Activated naive CD4-positive, alpha-beta T cell treated with anti-CD3 and anti-CD28 coated beads, Interleukin-2, amount 10 ng/mL, durations not matched to agents 7 days and 5 days (primary cell): ENCODE measurements at regions not wholly inside any gene's neighbourhood (a gene's known extent, or its start where the extent isn't known, plus 50 kb on each side); places are given as distances from the start of the nearest gene placed in this dataset.

ENCODE experiments used
- CTCF ChIA-PET: fragments of 350-600 bp; sonication (Branson Sonifier 250); formaldehyde crosslinking; loops from one replicate; lab custom pipeline; 2021; ENCODE audit warnings: antibody characterized with exemption; lab: Charles Lee
- DNase-seq: peaks from one replicate; pipeline ENCODE4 v3.0.0-alpha.2; 2020
- H3K27ac Mint-ChIP-seq: one replicate; pipeline ENCODE4 v1.8.0; 2021; ENCODE audit warnings: mild to moderate bottlenecking, moderate library complexity, mixed read lengths
- H3K27me3 Mint-ChIP-seq: one replicate; pipeline ENCODE4 v1.8.0; 2021; ENCODE audit warnings: mild to moderate bottlenecking, mixed read lengths
- H3K36me3 Mint-ChIP-seq: one replicate; pipeline ENCODE4 v1.8.0; 2021; ENCODE audit warnings: mixed read lengths
- H3K4me1 Mint-ChIP-seq: one replicate; pipeline ENCODE4 v1.8.0; 2021; ENCODE audit warnings: mixed read lengths
- H3K4me3 Mint-ChIP-seq: one replicate; pipeline ENCODE4 v1.8.0; 2021; ENCODE audit warnings: mild to moderate bottlenecking, moderate library complexity, mixed read lengths
- H3K9me3 Mint-ChIP-seq: one replicate; pipeline ENCODE4 v1.8.0; 2021; ENCODE audit warnings: mixed read lengths

DNA sequence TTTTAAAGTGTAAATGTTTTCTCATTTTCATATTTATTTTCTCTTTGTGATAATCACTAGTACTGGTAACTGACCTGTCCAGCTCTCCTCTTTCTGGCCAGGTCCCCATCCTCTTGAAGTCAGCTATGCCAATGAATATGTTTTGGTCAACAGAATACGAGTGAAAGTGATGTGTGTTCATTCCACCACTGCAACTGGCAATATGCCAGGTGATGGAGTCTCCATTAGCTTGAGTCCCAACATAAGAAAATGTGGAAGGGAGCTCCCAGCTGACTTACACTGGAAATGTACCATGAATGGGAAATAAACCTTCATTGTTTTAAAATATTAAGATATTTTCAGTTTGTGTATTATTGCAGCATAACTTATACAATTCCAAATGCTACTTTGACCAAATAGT is 75.8 kb downstream of the CCDC34 start:
- CTCF ChIA-PET = interaction anchor here (1.1 kb wide), 1 partner anchor 9 kb away, joined by 3 read pairs; no protein-coding TSS in a partner anchor
- H3K9me3 Mint-ChIP-seq = peaks cover 12% of the 10 kb centered on the region
- no peaks in the 10 kb centered on the region for H3K4me1 Mint-ChIP-seq
- DNase-seq = no peak
- H3K27ac Mint-ChIP-seq = no peak overlapping the region
- no peaks in the 10 kb centered on the region for H3K36me3 Mint-ChIP-seq
- H3K4me3 Mint-ChIP-seq = no peak overlapping the region
- no peaks in the 10 kb centered on the region for H3K27me3 Mint-ChIP-seq

DNA sequence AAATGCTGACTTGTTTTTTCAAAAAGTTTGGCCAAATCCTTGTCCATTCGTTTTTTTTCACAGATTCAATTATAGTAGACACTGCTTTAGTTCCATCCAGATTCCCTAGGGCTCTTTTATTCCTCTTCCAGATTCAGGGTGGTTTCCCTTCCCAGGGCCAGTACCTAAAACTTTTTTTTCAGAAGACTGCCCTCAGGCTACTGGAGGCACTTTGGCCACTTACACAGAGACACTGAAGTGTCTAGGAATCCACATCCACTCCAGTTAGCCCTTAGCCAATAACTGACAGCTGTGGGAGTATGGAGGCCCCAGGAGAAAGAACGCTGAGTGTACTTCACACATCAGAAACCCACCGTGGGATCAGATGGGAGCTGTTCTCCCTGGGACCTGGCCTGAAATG is 77.3 kb downstream of the CCDC34 start:
- CTCF ChIA-PET = no interaction called here
- H3K4me1 Mint-ChIP-seq = no peaks in the 10 kb centered on the region
- H3K4me3 Mint-ChIP-seq = no peak overlapping the region
- H3K36me3 Mint-ChIP-seq = no peaks in the 10 kb centered on the region
- H3K27ac Mint-ChIP-seq = no peak overlapping the region
- peaks cover under 1% of the 10 kb centered on the region for H3K9me3 Mint-ChIP-seq
- no peaks in the 10 kb centered on the region for H3K27me3 Mint-ChIP-seq
- no peak for DNase-seq

DNA sequence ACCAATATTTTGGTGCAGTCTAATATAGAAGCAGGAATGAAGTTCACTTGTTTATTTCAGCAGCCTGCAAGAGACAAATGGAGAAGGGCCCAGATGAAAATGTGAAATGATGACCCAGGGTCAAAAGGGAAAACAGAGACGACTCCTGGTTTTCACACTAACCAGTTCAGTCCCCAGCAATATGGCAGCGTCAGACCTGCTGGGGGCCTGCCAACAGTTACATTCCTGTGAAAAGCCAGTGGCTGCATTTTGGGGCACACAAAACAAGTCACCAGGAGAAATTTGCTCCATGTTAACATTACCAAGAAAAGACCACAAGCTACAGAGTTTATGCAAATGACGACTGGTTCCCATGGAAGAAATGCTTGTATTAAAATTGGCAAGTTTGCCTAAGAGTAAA is 80.2 kb downstream of the CCDC34 start:
- H3K36me3 Mint-ChIP-seq = no peaks in the 10 kb centered on the region
- CTCF ChIA-PET = no interaction called here
- no peaks in the 10 kb centered on the region for H3K9me3 Mint-ChIP-seq
- H3K4me3 Mint-ChIP-seq = no peak overlapping the region
- DNase-seq = no peak
- peaks cover 2% of the 10 kb centered on the region for H3K27me3 Mint-ChIP-seq
- no peak overlapping the region for H3K27ac Mint-ChIP-seq
- no peaks in the 10 kb centered on the region for H3K4me1 Mint-ChIP-seq

DNA sequence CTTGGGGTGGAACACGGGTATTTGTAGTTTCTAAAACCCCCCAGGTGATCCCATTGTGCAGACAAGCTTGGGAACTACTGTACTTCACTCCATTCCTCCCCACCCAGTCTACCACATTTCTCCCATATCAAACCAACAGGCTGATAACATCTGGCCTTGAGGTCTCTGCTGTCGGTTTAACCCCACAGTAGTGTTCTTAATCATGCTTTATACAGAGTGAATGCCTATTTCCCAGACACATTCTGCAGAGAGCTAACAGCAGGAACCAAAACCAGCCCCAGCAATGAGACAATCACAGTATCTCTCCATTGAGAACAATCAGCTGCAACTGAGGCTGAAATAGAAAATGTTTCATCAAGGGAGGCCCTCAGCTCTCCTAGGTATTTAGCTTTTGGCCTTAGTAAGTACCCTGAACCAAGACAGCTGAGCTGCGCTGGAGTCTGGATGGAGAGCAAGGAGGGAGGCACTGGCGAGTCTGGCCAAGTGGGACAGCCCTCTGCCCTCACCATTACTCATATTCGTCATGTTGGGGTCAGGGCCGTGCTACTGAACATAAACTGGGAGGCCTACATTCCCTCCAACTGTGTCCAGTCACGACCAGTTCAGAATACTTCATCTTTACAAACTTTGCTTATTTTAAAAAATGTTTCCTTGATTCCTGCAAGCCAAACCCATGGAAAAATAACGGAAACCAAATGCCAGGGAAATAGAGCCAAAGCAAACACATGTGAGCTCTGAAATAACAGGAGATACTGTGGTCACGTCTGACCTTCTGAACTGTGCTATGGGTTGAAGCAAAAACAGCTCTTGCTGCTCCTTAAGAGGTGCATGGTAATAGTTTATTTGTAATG is 81.0 kb downstream of the CCDC34 start:
- H3K27me3 Mint-ChIP-seq = peaks cover 4% of the 10 kb centered on the region
- no peaks in the 10 kb centered on the region for H3K4me1 Mint-ChIP-seq
- no peaks in the 10 kb centered on the region for H3K36me3 Mint-ChIP-seq
- no peak for DNase-seq
- H3K4me3 Mint-ChIP-seq = no peak overlapping the region
- no peak overlapping the region for H3K27ac Mint-ChIP-seq
- no peaks in the 10 kb centered on the region for H3K9me3 Mint-ChIP-seq
- CTCF ChIA-PET = no interaction called here

DNA sequence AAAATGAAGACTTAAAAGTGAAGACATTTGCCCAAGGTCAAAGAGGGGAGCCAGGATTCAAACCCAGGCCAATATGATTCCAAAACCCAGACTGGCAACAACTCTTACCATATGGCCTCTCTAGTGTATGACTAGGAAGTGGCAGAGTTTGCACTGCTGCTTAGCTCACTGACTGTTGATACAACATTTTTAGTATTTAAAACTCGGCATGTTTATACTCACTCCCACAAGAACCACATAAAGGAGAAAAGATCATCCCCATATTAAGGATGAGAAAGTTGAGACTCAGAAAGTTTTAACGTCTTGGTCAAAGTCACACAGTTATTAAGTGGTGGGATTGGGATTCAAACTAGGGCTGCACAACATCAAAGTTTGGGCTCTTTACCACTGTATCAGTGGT is 81.7 kb downstream of the CCDC34 start:
- Mint-ChIP-seq H3K4me3 (no peak overlapping the region), H3K27me3 (peaks cover 4% of the 10 kb centered on the region), H3K36me3 (no peaks in the 10 kb centered on the region), H3K4me1 (no peaks in the 10 kb centered on the region), H3K27ac (no peak overlapping the region), H3K9me3 (no peaks in the 10 kb centered on the region)
- CTCF ChIA-PET = no interaction called here
- DNase-seq = no peak

DNA sequence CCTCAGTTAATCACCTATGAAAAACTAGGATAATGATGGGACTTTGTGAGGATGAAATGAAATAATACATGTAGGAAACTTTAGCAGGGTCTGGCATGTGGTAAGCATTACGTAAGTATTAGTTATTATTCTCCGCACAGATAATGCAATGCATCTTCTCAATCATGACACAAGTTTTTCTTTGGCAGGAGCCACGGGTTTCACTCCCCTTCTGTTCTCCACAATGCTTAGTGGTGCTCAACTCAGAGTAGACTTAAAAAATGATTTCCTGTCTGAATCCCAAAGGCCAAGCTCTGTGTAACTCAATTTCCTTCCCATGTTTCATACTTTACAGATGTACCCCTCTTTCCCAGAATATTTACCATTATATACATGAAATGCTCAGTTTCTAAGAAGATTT is 82.9 kb downstream of the CCDC34 start:
- peaks cover 4% of the 10 kb centered on the region for H3K27me3 Mint-ChIP-seq
- H3K9me3 Mint-ChIP-seq = no peaks in the 10 kb centered on the region
- H3K4me1 Mint-ChIP-seq = no peaks in the 10 kb centered on the region
- no peaks in the 10 kb centered on the region for H3K36me3 Mint-ChIP-seq
- DNase-seq = no peak
- CTCF ChIA-PET = no interaction called here
- no peak overlapping the region for H3K4me3 Mint-ChIP-seq
- no peak overlapping the region for H3K27ac Mint-ChIP-seq

DNA sequence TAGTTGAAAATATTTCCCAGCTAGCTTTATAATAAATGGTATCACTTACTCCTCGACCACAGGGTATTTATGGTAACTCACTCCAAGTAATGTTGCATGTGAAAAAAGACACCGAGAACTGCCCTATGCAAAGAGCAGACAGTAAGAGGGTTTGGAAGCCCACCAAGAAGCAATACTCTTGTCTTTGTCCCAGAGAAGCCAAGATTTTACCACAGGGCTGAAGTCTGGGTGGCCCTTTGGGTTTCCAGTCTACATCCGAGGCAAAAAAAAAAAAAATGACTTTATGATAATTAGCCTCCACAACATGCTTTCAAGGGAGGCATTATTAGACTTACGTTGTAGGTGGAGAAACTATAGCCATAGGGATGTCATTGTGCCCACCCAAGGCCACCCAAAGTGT is 83.6 kb downstream of the CCDC34 start:
- DNase-seq = no peak
- no peaks in the 10 kb centered on the region for H3K36me3 Mint-ChIP-seq
- no peaks in the 10 kb centered on the region for H3K4me1 Mint-ChIP-seq
- CTCF ChIA-PET = no interaction called here
- peaks cover 4% of the 10 kb centered on the region for H3K27me3 Mint-ChIP-seq
- no peaks in the 10 kb centered on the region for H3K9me3 Mint-ChIP-seq
- H3K27ac Mint-ChIP-seq = no peak overlapping the region
- no peak overlapping the region for H3K4me3 Mint-ChIP-seq

DNA sequence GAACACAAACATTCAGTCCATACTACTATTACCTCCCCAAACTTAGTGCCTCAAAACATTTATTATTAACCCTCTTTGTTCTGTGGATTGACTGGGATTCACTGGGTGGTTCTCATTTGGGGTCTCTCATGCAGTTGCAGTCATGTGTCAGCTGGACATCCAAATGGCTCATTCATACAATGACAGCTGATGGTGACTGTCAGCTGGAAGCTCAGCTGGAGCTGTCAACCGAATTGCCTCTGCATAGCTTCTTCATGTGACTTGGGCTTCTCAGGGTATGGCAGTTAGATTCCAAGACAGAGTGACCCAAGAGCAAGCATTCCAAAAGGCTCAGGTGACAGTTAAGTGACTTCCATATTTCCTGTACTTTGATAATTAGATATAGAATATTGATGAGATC is 85.2 kb downstream of the CCDC34 start:
- no peak overlapping the region for H3K27ac Mint-ChIP-seq
- CTCF ChIA-PET = no interaction called here
- no peak for DNase-seq
- no peaks in the 10 kb centered on the region for H3K36me3 Mint-ChIP-seq
- H3K4me1 Mint-ChIP-seq = no peaks in the 10 kb centered on the region
- H3K9me3 Mint-ChIP-seq = no peaks in the 10 kb centered on the region
- H3K27me3 Mint-ChIP-seq = peaks cover 4% of the 10 kb centered on the region
- no peak overlapping the region for H3K4me3 Mint-ChIP-seq

DNA sequence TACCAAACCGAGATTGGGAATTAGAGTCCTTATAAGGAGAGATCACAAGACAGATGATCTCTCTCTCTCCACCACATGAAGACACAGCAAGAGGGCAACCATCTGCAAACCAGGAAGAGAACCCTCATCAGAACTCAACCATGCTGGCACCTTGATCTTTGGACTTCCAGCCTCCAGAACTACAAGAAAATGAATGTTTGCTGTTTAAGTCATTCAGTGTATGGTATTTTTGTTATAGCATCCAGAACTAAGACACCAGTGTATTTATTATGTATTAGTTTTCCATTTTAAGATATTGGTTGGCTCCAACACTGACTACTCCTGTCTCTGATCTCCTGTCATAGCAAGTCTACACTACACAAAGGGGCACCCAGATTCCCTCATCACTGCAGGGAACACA is 86.9 kb downstream of the CCDC34 start:
- Mint-ChIP-seq H3K4me3 (no peak overlapping the region), H3K27me3 (peaks cover 4% of the 10 kb centered on the region), H3K4me1 (no peaks in the 10 kb centered on the region), H3K27ac (no peak overlapping the region), H3K9me3 (peaks cover 5% of the 10 kb centered on the region), H3K36me3 (no peaks in the 10 kb centered on the region)
- DNase-seq = no peak
- CTCF ChIA-PET = no interaction called here

DNA sequence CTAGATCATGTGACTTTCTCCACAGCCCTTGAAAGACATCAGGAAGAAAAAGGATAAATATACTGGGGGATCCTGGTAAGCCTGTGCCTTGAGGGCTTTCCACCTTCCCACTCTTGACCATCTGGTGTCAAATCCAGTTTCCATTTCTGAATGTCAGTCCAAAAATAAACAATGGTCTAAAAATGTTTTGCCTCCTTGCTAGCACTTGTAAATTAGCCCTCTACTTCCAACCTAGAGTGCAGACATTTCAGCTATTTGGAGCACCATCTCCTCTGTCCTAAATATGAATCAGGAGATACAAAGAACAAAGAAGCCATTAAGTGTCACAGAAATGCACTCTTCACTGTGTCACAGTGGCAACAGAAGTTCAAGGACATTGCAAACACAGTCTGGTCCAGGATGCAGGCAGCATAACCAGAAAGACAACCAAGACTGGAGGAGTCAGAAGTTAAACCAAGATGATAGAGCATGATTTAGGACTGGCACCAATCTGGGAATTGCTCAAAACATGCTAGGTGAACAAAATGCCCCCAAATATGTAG is 88.1 kb downstream of the CCDC34 start:
- CTCF ChIA-PET = no interaction called here
- H3K36me3 Mint-ChIP-seq = no peaks in the 10 kb centered on the region
- no peak for DNase-seq
- H3K9me3 Mint-ChIP-seq = peaks cover 5% of the 10 kb centered on the region
- H3K4me1 Mint-ChIP-seq = no peaks in the 10 kb centered on the region
- no peak overlapping the region for H3K27ac Mint-ChIP-seq
- H3K27me3 Mint-ChIP-seq = peaks cover 4% of the 10 kb centered on the region
- H3K4me3 Mint-ChIP-seq = no peak overlapping the region

DNA sequence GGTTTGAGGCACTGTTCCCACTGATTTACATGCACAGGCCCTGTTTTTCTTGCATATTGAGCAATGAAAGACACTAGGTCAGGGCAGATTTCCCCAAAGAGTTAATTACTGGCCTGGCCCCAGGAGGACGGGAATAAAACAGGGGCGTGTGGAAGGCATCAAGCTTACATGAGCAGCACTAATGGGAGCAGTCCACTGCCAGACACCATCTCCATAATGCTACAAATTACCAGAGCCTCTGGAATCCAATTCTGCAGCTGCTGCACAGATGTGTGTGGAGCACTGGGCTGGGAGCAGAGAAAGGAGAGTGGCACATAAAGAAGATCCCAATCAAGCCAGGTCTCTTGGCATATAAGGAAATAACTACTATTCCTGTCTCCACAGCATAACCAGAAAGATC is 96.9 kb downstream of the CCDC34 start:
- no peak overlapping the region for H3K27ac Mint-ChIP-seq
- H3K27me3 Mint-ChIP-seq = no peaks in the 10 kb centered on the region
- CTCF ChIA-PET = no interaction called here
- no peaks in the 10 kb centered on the region for H3K4me1 Mint-ChIP-seq
- no peaks in the 10 kb centered on the region for H3K36me3 Mint-ChIP-seq
- H3K4me3 Mint-ChIP-seq = no peak overlapping the region
- no peak for DNase-seq
- H3K9me3 Mint-ChIP-seq = peaks cover 2% of the 10 kb centered on the region

DNA sequence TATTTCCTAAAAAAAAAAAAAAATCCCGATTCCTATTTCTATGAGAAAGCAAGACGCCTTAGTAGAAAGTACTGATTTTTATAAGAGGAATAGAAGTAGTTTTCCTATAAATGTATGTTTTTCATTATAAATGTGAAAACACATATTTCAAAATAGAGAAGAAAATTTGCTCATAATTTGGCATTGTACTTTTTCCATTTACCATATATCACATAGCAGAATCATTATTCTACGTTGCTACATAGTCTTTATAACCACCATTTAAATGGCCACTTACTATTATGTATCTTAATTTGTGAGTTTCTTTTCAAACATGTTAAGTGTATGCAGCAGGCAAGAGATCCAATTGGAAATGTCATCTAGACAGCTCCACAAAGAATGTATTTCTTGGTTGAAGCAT is 99.0 kb downstream of the CCDC34 start:
- H3K4me3 Mint-ChIP-seq = no peak overlapping the region
- no peaks in the 10 kb centered on the region for H3K27me3 Mint-ChIP-seq
- H3K27ac Mint-ChIP-seq = no peak overlapping the region
- no peak for DNase-seq
- H3K4me1 Mint-ChIP-seq = no peaks in the 10 kb centered on the region
- H3K36me3 Mint-ChIP-seq = no peaks in the 10 kb centered on the region
- peaks cover 2% of the 10 kb centered on the region for H3K9me3 Mint-ChIP-seq
- CTCF ChIA-PET = interaction anchor here (0.6 kb wide), 1 partner anchor 53 kb away, joined by 4 read pairs; no protein-coding TSS in a partner anchor

DNA sequence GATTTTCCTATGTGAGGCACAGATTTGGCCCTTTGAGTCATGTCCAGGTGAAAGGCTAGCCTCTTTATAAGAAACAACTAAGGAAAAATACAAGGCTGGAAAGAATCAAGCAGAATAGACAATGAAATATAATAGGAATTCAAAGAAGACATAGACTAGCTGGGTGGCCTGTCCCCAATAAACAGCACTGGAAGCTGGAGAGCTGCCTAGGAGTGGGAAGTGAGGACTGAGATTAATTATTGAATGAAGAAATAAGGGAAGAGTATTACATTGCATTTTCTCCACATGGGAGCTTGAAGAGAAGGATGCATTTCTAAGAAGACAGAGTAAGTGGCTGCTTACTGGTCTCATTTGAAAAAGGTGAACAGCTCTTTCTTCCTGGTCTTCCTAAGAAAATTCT is 100.0 kb downstream of the CCDC34 start:
- Mint-ChIP-seq H3K9me3 (peaks cover 2% of the 10 kb centered on the region), H3K4me3 (no peak overlapping the region), H3K36me3 (no peaks in the 10 kb centered on the region), H3K27ac (no peak overlapping the region), H3K27me3 (no peaks in the 10 kb centered on the region), H3K4me1 (no peaks in the 10 kb centered on the region)
- no peak for DNase-seq
- CTCF ChIA-PET = no interaction called here

DNA sequence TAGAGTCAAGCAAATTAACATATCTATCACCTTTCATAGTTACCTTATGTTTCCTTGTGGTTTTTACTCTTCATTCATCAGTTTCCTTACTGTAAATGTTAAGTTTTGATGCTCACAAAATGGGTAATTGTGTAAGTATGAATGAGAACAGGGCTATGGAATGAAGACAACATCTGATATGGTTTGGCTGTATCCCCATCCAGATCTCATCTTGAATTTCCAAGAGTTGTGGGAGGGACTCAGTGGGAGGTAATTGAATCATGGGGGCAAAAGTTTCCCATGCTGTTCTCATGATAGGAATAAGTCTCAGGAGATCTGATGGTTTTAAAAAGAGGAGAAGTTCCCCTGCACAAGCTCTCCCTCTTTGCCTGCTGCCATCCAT is 107.6 kb downstream of the CCDC34 start:
- CTCF ChIA-PET = no interaction called here
- no peak for DNase-seq
- H3K4me3 Mint-ChIP-seq = no peak overlapping the region
- peaks cover 4% of the 10 kb centered on the region for H3K27me3 Mint-ChIP-seq
- H3K4me1 Mint-ChIP-seq = no peaks in the 10 kb centered on the region
- H3K36me3 Mint-ChIP-seq = no peaks in the 10 kb centered on the region
- H3K27ac Mint-ChIP-seq = no peak overlapping the region
- H3K9me3 Mint-ChIP-seq = no peaks in the 10 kb centered on the region

DNA sequence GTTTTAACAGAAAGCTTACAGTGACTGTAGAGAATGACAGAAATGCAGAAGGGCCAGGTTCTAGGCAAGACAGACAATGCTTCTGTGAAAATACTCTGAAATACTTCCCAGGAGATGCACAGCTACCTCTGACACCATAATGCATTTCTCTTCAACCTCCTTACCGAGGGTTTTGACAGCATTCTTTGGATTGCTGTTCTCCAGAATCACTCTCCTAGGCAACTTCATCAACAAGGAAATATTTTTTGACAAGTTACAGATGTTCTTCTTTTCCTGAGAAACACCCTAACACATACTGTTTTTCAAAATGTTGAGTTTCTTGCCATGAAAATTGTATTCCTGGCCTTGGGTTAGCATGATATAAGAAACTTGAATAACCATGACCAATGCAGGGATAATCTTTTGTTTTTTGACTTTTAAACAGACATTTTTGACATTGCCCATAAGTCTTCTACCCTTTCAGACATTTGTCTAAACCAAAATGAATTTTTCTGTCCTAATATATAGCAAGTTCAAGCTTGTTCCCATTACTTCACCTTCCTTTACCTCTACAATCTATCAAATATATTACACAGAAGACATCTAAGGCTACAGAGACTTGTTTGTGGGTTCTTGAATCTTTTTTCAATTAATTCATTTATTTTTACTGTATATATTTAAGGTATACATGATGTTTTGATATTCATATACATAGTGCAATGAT is 108.1 kb downstream of the CCDC34 start:
- H3K27ac Mint-ChIP-seq = no peak overlapping the region
- H3K4me3 Mint-ChIP-seq = no peak overlapping the region
- peaks cover 4% of the 10 kb centered on the region for H3K27me3 Mint-ChIP-seq
- H3K4me1 Mint-ChIP-seq = no peaks in the 10 kb centered on the region
- DNase-seq = no peak
- CTCF ChIA-PET = no interaction called here
- no peaks in the 10 kb centered on the region for H3K9me3 Mint-ChIP-seq
- no peaks in the 10 kb centered on the region for H3K36me3 Mint-ChIP-seq
